HG02981 (cell line): ENCODE measurements at regions not wholly inside any gene's neighbourhood (a gene's known extent, or its start where the extent isn't known, plus 50 kb on each side); places are given as distances from the start of the nearest gene placed in this dataset.

ENCODE experiments used
- ATAC-seq: cut with Tn5 transposase; IDR thresholded peaks from one replicate; pipeline ENCODE4 v1.9.1; 2021; ENCODE audit warnings: mild to moderate bottlenecking, moderate library complexity; ENCODE audit not compliant: unreplicated experiment

DNA sequence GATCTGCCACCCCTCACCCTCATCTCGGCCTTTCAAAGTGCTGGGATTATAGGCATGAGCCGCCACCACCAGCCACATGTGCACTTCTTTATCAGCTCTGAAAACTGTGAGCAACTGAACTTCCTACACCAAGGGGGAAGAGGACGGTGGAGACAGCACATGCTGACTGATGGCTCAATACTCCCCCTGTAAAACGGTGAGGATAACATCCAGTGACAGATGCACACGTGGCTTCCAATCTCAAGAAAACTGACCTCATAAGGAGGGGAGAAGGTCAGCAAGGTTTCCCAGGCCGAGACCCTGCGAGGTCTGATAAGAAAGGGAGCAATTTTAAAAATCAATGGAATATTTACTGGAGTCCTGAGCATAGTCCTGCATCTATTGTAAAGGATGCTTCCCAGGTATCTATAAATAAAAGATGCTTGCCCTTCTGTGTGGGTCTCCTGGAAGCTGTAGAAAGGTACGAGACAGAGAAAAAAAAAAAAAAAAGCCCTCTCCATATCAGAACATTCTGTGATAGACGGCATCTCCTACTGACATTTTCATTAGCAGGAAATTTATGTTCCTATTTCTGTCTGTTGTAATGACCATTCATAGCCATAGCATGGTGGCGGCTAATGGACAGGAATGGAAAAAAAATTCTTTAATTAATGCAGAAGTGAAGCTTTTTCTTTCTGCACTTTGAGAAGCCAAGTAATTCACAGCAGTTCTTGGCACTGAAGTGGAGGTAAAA is 385.1 kb downstream of the ZNF536 start:
- ATAC-seq, result no peak

DNA sequence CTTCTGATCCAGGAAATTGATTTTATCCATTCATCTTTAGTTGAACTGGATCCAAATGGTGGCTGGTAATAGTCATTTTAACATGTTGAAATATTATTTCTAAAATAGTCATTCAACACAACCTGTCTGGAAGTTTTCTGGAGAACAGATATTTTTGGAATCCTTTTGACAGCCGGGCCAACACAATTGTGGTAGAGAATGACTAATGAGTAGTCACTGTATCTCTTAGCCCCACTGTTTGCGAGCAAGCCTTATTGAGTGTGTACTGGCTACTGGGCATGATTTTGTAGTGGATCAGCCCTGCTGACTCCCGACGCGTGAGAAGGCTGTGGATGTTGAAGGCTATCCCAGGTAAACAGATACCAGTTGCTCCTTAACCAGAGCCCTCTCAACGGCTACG is 383.4 kb downstream of the ZNF536 start:
- ATAC-seq, result no peak

DNA sequence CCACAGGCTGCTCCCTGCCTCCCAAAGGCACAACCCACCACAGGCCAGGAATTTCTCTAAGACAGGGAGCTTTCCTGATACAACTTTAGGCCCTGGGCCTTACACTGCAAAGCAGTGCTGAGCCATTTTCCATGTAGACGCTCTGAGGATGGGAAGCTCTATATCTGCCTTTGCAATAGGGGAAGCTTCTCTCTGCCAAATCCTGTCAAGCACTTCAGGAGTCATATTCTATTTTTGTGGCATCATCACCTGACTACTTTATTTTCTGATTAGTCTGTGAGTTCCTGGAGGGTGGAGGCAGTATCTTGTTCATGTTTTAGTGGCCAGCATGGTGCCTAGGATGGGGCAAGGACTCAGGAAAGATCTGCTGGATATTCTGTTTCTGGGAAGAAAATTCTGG is 382.0 kb downstream of the ZNF536 start:
- no peak for ATAC-seq

DNA sequence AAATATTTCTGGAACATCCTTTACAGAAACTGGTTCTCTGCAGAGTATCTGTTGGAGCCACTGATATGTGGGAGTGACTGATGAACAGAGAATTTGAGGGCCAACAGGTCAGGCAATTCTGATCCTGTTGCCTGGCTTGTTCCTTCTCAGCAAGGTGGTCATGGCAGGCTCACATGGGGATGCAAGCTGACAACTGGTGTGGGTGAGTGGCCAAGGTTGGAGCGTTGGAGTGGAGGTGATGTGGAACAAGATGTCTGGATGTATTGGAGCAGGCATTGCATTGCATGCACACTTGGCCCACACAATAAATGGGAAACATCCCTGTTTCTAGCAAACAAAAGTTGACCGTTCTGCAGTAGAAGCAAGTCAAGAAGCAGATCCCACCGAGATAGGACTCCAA is 380.7 kb downstream of the ZNF536 start:
- no peak for ATAC-seq

DNA sequence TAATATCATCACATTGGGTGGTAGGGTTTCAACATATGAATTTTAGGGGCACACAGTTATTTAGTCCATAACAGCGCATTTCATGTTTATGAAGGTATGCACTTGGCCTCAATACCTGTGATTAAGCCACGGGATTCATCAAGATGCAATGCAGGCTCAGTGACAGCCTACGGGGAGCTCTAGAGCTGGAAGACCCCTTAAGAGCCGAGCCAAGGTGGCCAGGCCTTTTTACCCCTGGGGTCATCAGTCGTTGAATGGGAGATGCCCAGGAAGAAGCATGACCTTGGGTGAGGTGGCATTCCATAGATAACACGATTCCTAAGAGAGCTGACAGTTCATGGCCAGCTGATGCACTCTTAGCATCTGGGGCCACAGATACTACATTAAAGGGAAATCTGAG is 380.0 kb downstream of the ZNF536 start:
- ATAC-seq, result no peak

DNA sequence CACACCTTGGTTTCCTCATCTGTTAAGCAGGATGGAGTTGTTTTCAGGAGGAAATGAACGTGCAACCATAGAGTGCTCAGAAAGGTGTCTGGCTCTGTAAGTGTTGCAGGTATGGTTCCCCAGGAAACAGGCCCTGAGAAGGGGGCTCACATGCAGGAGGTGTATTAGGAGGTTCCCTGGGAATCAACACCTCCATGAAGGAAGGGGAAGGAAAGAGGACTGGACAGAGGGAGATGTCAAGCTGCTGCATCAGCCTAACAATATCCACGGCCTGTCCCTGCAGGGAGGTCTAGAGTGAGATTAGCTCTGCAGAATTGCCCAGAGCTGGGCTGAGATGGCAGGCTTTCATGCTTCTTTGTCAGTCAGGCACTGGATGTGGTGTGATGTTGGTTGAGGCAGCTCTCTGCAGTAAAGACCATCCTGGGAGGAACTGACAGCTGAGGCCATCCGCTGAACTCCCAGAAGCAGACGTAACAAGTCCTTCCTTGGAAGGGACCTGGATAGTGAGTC is 373.3 kb downstream of the ZNF536 start:
- no peak for ATAC-seq

DNA sequence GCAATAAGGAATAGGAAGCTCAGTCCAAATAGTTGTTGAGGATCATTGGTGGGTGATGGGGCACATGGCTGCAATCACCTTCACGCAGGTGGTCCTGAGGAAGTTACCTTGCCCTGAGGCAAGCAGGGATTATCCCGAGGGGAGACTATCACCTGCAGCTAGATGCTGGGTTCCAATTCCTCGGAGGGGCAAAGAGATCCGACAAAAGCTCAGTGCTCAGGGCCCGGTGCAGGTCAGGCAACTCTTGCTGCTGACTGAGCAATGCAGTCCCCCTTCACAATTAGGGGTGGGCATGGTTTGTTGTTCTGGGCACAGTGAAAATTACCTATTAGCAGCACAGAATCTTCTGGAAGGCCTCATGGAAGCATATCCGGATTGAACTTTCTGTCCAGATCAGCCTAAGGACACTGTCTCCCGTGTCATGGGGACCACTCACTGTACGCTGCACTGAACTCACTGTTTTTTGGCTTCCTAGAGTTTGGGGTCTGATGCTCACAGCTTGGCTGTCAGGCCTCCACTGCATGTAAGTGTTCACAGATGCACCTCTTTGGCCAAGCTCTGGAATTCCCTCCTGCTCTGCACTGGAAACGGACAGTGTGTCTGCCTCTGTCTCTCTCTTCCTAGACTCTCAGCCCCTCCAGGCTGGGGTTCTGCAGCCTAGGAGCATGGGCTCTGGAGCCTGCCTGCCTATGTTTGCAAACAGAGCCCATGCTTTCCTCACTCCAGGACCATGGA is 372.7 kb downstream of the ZNF536 start:
- ATAC-seq, result no peak

DNA sequence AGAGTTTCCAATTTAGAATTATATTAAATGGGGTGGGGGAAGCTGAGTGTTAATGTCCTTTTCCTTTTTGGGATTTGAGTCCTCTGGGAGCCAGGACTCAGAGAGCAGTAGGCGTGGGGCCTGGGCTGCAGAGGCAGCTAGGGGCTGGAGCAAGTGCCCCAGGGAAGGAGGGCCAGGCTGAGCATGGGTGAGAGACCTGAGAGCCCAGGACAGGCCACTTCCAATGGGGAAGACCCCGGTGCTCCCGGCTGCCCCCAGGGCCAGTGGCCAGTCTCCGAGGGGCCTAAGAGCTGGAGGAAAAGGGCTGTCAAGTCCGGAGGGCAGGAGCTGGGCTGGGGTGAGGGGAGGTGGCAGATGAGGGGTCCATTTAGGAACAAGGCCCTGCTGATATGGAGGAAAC is 371.5 kb downstream of the ZNF536 start:
- ATAC-seq, result no peak

DNA sequence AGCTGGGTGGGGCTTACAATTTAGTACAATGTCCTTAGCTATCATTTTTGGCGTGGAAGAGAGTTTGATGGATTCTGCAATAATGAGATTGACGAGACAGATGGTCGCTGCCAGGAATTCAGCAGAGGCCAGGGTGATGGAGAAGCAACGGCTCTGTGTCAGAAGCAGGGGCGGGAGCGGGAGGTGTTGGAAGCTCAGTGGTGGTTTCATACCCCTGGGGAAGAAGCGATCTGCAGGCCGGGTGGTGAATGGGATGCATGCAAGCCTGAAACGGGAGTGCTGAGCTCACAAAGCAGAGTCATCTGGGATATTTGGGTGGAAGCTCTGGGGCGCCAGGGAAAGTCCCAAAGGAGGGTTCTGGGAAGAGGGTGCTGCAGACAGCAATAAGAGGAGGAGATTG is 370.8 kb downstream of the ZNF536 start:
- ATAC-seq, result no peak

DNA sequence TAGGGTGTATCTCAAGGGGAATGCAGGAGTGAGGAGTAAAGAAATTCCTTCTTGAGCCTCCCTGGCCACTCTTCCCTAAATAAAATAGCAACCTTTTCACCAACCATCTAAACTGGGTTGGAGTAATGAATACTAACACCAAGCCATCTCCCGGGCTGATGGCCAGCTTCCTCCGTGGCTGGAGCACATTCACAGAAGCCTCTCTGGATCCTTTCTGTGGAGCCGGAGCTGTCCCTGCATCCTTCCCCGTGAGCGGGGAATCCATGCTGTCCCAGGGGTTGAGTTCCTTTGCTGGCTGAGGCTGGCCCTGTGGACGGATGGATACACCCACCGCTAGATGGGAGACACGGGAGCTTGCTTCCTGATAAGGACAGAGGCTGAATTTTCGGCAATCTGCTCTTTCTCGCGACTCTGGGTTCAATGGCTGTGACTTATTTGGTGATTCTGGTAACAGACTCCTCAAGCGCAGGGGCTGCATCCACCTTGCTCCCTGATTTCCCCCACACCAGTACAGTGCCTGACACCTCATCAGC is 370.3 kb downstream of the ZNF536 start:
- no peak for ATAC-seq

DNA sequence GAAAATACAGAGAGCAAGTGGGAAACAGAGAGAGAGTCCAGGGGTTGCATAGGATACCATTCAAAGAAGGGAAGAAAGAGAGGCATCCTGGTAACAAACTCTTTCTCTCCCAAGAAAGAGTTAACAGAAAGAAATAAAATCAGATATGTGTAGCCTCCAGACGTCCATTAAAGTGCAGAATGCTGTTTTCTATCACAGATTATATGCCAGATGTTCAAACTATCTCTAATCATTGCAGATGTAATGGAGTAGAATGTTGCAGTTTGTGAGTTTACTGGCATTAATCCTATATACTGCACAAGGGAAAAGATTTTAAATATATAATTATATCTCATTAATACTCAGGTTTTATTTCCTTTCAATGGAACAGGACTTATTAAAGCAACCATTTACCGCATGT is 369.4 kb downstream of the ZNF536 start:
- ATAC-seq, result no peak

DNA sequence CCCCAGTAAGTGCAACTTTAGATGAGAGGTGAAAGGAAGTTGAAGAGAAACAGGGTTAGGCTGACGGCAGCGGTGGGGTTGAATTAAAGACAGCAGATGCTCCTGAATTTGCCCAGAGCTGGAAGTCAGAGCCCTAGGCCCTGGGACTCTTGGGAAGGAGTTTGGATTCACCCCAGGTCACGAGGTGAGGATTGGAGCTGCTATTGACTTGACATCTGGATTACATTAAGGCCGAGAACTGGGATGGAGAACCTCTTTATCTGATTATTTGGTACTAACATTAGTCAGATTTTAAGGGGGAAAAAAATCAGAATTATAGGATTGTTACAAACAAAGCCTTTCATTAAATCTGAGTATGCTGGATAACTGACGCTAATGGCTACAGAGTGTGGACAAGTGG is 367.2 kb downstream of the ZNF536 start:
- no peak for ATAC-seq

DNA sequence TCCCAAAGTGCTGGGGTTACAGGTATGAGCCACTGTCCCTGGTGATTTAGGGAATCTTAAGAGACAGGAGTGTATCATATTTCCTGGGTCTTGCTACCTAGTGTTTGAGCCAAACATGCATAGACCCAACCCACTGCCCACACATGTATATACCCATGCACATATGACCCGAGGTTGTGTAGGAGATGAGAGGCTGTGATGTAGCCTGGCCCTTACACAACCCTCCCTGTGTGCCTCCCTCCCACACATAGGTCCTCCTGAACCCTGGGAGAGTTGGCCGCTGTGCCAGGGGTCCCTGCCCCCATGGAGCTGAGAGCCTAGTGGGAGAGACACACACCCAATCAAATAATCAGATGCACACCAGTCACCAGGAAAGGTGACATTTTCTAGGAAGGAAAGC is 365.9 kb downstream of the ZNF536 start:
- no peak for ATAC-seq

DNA sequence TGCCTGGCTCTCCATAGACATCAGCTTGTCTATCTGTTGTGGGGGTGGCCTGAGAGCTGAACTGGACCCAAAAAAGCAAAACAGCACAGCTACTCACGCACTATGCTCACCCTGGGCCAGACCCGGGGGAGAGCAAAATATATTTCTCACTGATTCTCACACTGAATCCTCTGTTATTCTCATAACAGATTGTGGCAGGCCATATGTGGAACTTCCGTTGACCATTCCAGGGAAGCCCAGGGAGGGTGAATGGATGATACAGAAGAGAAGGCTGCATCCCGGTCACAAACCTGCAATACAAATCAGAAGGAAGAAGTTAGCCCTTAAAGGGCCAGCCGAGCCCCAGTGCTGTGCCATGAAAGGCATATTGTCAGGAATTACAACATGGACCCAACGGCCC is 362.5 kb downstream of the ZNF536 start:
- no peak for ATAC-seq

DNA sequence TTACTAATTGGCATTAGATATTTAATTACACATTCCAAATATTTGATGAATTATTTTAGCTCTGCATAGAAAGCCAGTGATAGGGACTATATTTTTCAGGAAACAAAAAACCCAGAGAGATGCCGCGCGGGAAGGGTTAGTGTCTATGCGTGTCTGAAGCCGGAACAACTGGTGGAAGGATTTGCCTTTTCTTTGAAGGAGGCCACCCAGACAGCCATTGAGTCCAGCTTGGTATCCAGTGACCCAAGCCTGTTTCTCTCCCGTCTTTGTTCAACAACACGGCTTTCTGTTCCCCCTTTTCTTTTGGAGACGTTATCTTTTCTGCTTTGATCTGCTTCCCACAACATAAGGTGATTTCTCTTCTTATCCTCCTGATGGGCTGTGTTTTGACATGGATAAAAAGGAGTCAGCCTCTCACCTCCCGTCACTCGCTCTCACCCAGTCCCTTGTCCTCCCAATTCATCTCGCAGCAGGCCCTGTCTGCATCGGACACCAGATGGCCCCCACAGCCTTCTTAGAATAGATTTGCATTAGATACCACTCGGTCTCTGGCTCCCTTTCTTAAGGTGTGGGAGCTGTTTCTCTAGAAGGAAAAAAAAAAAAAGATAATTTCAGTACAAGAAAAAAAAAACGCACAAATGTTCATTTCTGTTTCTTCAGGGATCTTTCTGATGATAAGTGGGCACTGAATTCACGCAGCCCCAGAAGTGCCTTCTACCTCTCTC is 361.8 kb downstream of the ZNF536 start:
- no peak for ATAC-seq

DNA sequence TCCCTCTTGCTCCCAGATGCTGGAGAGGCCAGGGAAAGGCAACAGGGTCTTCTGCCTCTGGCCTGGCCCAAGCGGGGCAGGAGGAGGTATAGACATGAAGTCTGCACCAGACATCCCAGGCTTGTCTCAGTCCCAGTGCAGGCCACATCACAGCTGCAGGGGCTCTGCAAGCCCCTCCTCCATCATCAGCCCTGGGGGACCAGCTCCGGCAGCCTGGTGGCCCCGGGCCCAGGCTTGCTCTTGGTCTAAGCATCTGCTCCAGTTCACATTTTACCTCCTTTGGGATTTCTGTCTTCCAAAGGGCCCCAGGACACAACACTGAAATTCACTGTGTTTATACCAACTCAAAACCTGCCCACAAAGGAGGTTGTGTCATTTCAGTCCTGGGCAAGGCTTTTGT is 359.4 kb downstream of the ZNF536 start:
- no peak for ATAC-seq

DNA sequence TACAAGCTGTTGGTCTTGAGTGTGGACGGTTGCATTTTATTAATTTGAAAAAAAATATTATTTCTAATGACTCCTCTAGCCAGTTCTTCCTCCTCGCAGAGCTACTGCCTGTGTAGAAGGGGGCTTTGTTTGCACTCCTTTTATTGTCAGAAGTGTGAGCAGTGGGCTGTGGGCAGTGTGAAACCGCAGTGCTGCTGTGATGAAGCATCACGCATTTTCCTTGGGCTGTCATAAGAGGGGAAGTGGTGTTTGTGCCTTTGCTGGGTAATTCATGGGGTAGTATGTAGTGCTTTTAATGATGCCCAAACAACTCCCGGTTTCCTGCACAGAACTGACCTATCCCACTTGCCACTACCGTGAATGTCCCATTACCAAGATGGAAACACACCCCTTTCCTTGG is 357.3 kb downstream of the ZNF536 start:
- ATAC-seq, result no peak

DNA sequence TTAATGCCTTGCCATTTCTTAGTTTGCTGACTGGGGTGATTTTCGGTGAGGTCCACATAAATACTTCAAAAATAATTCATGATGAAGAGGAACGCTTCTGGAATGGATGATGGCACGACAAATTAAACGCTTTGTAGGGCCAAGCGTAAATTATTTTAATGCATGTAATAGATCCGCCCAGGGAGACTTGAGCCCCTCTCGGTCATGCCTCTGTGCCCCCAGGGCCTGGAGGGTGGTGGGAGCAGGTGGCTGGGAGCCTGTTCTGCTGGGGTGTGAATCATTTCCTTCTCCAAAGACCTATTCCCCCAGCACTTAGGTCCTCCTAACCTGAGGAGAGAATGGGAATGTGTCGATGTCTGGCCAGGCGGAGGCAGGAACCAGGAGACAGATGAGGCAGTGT is 350.6 kb downstream of the ZNF536 start:
- no peak for ATAC-seq

DNA sequence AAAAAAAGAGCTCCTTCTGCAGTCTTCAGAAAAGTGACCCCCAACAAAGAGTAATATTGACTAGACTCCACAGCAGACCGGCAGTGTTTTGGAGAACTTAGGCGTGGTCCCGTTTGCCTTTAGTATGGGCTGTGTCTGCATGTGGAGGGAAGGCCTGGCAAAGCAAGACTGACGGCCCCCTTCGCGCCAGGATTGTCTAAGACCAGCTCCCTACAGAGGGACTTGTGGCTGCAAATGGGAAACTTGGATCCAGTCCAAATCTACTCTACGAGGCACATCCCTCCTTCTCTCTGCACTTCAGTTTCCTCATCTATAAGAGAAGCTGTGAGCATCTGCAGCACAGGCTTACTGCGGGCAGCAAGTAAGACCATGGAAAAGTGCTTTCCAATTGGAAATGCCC is 350.0 kb downstream of the ZNF536 start:
- ATAC-seq, result no peak

DNA sequence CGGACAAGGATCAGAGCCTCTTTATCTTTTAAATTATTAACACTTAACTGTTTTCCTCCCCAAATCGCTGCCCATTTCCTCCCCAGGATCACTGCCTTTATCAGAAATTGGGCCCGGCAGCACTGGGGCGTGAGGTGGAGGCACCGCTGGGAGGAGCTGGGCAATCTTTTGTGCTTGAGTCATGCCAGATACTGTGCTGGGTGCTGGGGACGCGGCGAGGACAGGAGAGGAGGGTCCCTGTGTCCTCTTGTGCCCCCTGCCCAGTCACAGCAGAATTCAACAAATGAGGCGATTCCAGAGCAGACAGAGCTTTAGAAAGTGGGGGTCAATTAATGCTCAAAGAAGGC is 347.8 kb downstream of the ZNF536 start:
- ATAC-seq, result no peak

DNA sequence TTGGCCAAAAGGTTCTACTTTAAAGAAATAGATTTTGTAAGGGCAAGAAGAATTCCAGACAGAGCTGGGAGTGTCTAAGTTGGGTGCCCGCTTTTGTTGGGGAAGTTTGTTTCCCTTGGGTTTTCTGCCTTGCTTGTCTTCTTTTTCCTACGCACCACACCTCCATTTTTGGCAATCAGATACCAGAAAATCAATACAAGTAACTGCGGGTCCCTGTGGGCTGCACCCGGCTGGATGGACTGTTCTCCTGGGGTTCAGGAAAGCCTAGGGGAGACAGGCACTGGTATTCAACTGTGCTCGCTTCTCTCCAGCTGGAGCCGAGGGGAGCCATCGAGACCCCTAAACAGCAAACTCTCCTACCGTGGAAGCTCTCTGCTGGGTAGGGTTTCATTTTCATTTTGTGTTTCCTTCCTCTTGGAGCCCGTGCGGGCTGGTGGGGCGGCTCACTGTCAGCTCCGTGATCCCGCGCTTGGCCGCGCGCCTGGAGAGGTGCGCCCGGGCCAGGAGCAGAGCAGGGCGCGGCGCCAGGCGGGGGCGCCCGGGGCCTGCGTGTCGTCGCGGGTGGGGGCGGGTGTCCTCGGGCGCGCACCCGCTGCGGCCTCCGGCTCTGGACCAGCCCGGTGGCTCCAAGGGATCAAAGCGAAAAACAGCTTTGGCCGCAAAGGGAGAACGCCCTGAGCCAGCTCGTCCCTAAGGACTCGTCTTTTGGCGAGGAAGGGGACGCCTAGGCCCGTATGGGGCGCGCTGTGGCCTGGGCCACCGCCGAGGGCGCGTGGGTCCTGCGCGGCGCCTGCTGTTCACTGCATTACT is 347.2 kb downstream of the ZNF536 start:
- no peak for ATAC-seq
